OCI-LY1 (cell line): ENCODE measurements at regions not wholly inside any gene's neighbourhood (a gene's known extent, or its start where the extent isn't known, plus 50 kb on each side); places are given as distances from the start of the nearest gene placed in this dataset.

Experiments used
- CTCF ChIP-seq: fragments of 200-600 bp; sonication (generic), shearing (Covaris generic); IDR thresholded peaks from 2 replicates; pipeline ENCODE4 v1.5.1; 2017; ENCODE audit warnings: mild to moderate bottlenecking, antibody characterized with exemption, low read length, moderate library complexity, mixed read lengths
- EZH2 ChIP-seq: fragments of 200-600 bp; sonication (generic), shearing (Covaris generic); IDR thresholded peaks from 2 replicates; pipeline ENCODE4 v1.8.0; 2017; ENCODE audit warnings: borderline replicate concordance, mixed run types, mild to moderate bottlenecking, antibody characterized with exemption, low read length, moderate library complexity, mixed read lengths

DNA sequence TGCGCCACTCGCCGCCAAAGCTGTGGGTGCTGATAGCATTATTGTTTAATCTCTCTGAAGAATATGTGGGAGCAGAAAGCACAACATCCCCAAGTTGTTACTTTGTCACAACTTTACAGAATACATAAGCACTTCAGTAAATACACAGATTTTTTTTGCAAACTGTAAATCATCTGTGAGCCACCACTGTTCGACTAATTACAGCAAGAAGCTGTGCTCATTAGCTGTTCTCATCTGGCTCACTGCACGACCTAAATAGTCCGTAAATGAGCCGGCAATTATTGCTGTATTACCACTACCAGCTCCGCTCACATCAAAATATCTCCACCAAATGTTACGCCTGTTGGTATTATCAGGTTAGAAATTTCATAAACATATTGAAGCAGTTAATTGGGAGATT lies 228.9 kb upstream of the PRKD1 start:
- TF ChIP-seq CTCF (no peak), EZH2 (no peak)
